ENCODE measurements at regions not wholly inside any gene's neighbourhood (a gene's known extent, or its start where the extent isn't known, plus 50 kb on each side); places are given as distances from the start of the nearest gene placed in this dataset.
A peak's percentile ranks its signal among the peaks of the same experiment; 100 is the strongest.

GRCh38 chr3:102161384-102162006 lies 273.3 kb upstream of the ZPLD1 start:
- ChIA-PET CTCF (interaction anchor here (0.7 kb wide), 1 partner anchor 278 kb away, joined by 3 read pairs; no protein-coding TSS in a partner anchor), POLR2A (interaction anchor here (0.7 to 0.8 kb wide), 2 partner anchors 17 to 31 kb away, joined by 3 to 4 read pairs; no protein-coding TSS in a partner anchor)
- Mint-ChIP-seq H3K27me3 (ENCODE audit: insufficient read depth, unreplicated experiment) (no peaks in the 10 kb centered on the region), H3K4me1 (ENCODE audit: insufficient read depth, unreplicated experiment) (peaks cover 38% of the 10 kb centered on the region), H3K9me3 (ENCODE audit: unreplicated experiment) (no peaks in the 10 kb centered on the region), H3K4me3 (ENCODE audit: unreplicated experiment) (no peak overlapping the region), H3K27ac (ENCODE audit: low read depth, unreplicated experiment) (peak overlapping the region; percentile 93), H3K36me3 (ENCODE audit: insufficient read depth, unreplicated experiment) (no peaks in the 10 kb centered on the region)
- peak; percentile 44 for DNase-seq (ENCODE audit: unreplicated experiment)
- TF ChIP-seq CTCF (IDR thresholded peaks at IDR 0.05; ENCODE audit: unreplicated experiment): no peak
- BruUV-seq (replicated peaks): no TSS peak
- intact Hi-C loops (cut with micrococcal nuclease): no loop called here

- TF ChIP-seq CTCF (IDR thresholded peaks at IDR 0.05; ENCODE audit: unreplicated experiment): no peak
- intact Hi-C loops (cut with micrococcal nuclease): no loop called here
- Mint-ChIP-seq H3K9me3 (ENCODE audit: unreplicated experiment) (no peaks in the 10 kb centered on the region), H3K27ac (ENCODE audit: low read depth, unreplicated experiment) (peak overlapping the region; percentile 93), H3K4me1 (ENCODE audit: insufficient read depth, unreplicated experiment) (peaks cover 31% of the 10 kb centered on the region), H3K36me3 (ENCODE audit: insufficient read depth, unreplicated experiment) (no peaks in the 10 kb centered on the region), H3K4me3 (ENCODE audit: unreplicated experiment) (no peak overlapping the region), H3K27me3 (ENCODE audit: insufficient read depth, unreplicated experiment) (no peaks in the 10 kb centered on the region)
- POLR2A ChIA-PET: interaction anchor here (0.7 to 0.8 kb wide), 2 partner anchors 16 to 32 kb away, joined by 3 to 4 read pairs; no protein-coding TSS in a partner anchor
- CTCF ChIA-PET: interaction anchor here (0.7 to 1.0 kb wide), 3 partner anchors 19 to 310 kb away, joined by 3 read pairs; no protein-coding TSS in a partner anchor
- no peak for DNase-seq (ENCODE audit: unreplicated experiment)
- BruUV-seq (replicated peaks): no TSS peak
These were observed 272.6 kb upstream of the ZPLD1 start for GRCh38 chr3:102162251-102162650.

GRCh38 chr3:102163039-102163817 lies 271.6 kb upstream of the ZPLD1 start:
- peak; percentile 67 for DNase-seq (ENCODE audit: unreplicated experiment)
- ChIA-PET CTCF (interaction anchor here (0.7 to 1.0 kb wide), 3 partner anchors 20 to 311 kb away, joined by 3 read pairs; no protein-coding TSS in a partner anchor), POLR2A (interaction anchor here (0.6 kb wide), 2 partner anchors 65 to 417 kb away, joined by 3 read pairs; no protein-coding TSS in a partner anchor)
- Mint-ChIP-seq H3K9me3 (ENCODE audit: unreplicated experiment) (no peaks in the 10 kb centered on the region), H3K4me3 (ENCODE audit: unreplicated experiment) (no peak overlapping the region), H3K36me3 (ENCODE audit: insufficient read depth, unreplicated experiment) (no peaks in the 10 kb centered on the region), H3K27ac (ENCODE audit: low read depth, unreplicated experiment) (peak overlapping the region; percentile 31), H3K4me1 (ENCODE audit: insufficient read depth, unreplicated experiment) (peaks cover 26% of the 10 kb centered on the region), H3K27me3 (ENCODE audit: insufficient read depth, unreplicated experiment) (no peaks in the 10 kb centered on the region)
- BruUV-seq (replicated peaks): no TSS peak
- TF ChIP-seq CTCF (IDR thresholded peaks at IDR 0.05; ENCODE audit: unreplicated experiment): no peak
- intact Hi-C loops (cut with micrococcal nuclease): no loop called here

GRCh38 chr3:102163818-102164154 lies 271.0 kb upstream of the ZPLD1 start:
- ChIA-PET POLR2A (no interaction called here), CTCF (no interaction called here)
- Mint-ChIP-seq H3K4me1 (ENCODE audit: insufficient read depth, unreplicated experiment) (peaks cover 22% of the 10 kb centered on the region), H3K27ac (ENCODE audit: low read depth, unreplicated experiment) (peak overlapping the region; percentile 31), H3K36me3 (ENCODE audit: insufficient read depth, unreplicated experiment) (no peaks in the 10 kb centered on the region), H3K9me3 (ENCODE audit: unreplicated experiment) (no peaks in the 10 kb centered on the region), H3K27me3 (ENCODE audit: insufficient read depth, unreplicated experiment) (no peaks in the 10 kb centered on the region), H3K4me3 (ENCODE audit: unreplicated experiment) (no peak overlapping the region)
- no peak for DNase-seq (ENCODE audit: unreplicated experiment)
- no peak for TF ChIP-seq CTCF (IDR thresholded peaks at IDR 0.05; ENCODE audit: unreplicated experiment)
- intact Hi-C loops (cut with micrococcal nuclease): no loop called here
- no TSS peak for BruUV-seq (replicated peaks)
